Central memory CD8-positive, alpha-beta T cell (primary cell): ENCODE measurements at regions not wholly inside any gene's neighbourhood (a gene's known extent, or its start where the extent isn't known, plus 50 kb on each side); places are given as distances from the start of the nearest gene placed in this dataset.

Source experiments
- ATAC-seq: fragments of 150-1000 bp; cut with Tn5 transposase; replicated peaks from 2 replicates; pipeline ENCODE4 v1.10.0; 2022; ENCODE audit warnings: mild to moderate bottlenecking, moderate FRiP score, moderate number of reproducible peaks; ENCODE audit not compliant: poor library complexity, severe bottlenecking; ENCODE audit errors: extremely low read depth
- DNase-seq, 2 donors: peaks; one replicate each; pipeline ENCODE4 v3.0.0; 2021; ENCODE audit warnings: low spot score in 2 of 2
- H3K27ac Mint-ChIP-seq: one replicate; pipeline ENCODE4 v1.8.0; 2022; ENCODE audit warnings: low read depth, mild to moderate bottlenecking, moderate library complexity, mixed read lengths
- H3K27me3 Mint-ChIP-seq: one replicate; pipeline ENCODE4 v1.8.0; 2022; ENCODE audit warnings: mixed read lengths
- H3K36me3 Mint-ChIP-seq: one replicate; pipeline ENCODE4 v1.8.0; 2022; ENCODE audit warnings: mild to moderate bottlenecking, moderate library complexity, mixed read lengths; ENCODE audit not compliant: insufficient read depth
- H3K4me1 Mint-ChIP-seq: one replicate; pipeline ENCODE4 v1.8.0; 2022; ENCODE audit warnings: mixed read lengths
- H3K4me3 Mint-ChIP-seq: one replicate; pipeline ENCODE4 v1.8.0; 2022; ENCODE audit warnings: mild to moderate bottlenecking, moderate library complexity, mixed read lengths
- H3K9me3 Mint-ChIP-seq: one replicate; pipeline ENCODE4 v1.8.0; 2022; ENCODE audit warnings: mixed read lengths

DNA sequence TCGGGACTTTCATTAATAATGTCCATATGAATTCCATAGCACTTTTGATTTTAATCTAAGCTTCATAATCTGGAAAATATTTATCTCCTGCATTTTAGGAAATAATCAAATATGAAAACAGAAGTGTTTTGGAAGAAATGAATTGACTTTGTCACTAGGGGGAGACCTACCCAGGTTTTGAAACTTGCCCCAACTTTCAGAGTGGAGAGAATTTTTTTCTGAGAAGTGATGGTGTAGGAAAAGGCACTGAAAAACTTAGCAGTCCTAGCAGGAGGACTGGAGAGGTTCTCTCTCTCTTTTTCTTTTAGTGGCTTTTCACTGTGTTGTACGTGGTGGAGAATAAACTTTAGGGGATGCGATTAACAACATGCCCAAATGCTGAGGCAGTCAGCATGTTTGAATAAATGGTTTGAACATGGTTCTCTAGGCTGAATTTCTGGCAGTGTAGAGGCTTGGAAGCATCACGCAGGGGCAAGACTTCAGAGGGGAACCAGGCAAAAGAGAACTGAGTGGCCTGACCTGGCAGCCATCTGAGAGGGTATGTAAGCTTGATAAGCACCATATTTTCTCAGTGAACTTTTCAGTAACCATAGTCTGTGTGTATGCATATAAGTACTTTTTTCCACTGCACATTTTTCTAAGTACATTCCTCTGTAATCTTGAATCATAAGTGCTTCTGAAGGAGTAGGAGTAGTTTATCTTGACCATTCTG lies 68.3 kb upstream of the NEK7 start:
- no peaks in the 10 kb centered on the region for H3K9me3 Mint-ChIP-seq
- no peak for DNase-seq
- no peaks in the 10 kb centered on the region for H3K36me3 Mint-ChIP-seq
- no peak overlapping the region for H3K27ac Mint-ChIP-seq
- H3K4me3 Mint-ChIP-seq, result no peak overlapping the region
- peaks cover 5% of the 10 kb centered on the region for H3K4me1 Mint-ChIP-seq
- ATAC-seq, result no peak
- no peaks in the 10 kb centered on the region for H3K27me3 Mint-ChIP-seq

DNA sequence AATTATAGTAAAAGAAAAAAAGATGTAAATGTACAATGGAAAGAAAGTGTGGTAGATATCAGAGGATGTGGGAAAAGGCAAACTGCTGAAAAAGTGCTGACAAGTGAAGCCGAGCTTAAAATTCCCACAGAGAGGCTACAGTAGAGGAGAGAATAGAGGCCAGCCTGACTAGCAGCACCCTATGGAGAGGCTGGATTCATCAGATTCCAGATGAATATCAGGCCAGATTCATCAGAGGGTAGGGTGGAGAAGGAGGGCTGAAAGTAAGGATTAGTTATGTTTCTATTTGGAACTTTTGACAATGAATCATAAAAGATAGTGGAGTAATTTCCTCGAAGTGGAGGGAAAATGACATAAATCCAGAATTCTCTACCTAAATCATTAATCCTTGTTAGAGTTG lies 60.4 kb upstream of the NEK7 start:
- no peak overlapping the region for H3K27ac Mint-ChIP-seq
- H3K36me3 Mint-ChIP-seq, result peaks cover 1% of the 10 kb centered on the region
- peaks cover 5% of the 10 kb centered on the region for H3K4me1 Mint-ChIP-seq
- H3K27me3 Mint-ChIP-seq, result no peaks in the 10 kb centered on the region
- ATAC-seq (no peak), DNase-seq (no peak)
- H3K4me3 Mint-ChIP-seq, result no peak overlapping the region
- H3K9me3 Mint-ChIP-seq, result no peaks in the 10 kb centered on the region

DNA sequence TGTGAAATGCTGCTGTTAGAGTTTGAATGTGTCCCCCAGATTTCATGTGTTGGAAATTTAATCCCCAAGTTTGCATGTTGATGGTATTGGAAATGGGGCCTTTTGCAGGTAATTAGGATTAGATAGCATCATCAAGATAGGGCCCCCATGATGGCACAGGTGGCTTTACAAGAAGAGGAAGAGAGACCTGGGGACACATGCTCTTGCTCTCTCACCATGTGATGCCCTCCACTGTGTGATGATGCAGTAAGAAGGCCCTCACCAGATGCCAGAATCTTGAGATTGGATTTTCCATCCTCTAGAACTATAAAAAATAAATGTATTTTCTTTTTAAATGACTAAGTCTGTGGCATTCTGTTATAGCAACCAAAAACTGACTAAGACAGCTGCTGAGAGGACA lies 57.0 kb upstream of the NEK7 start:
- H3K27ac Mint-ChIP-seq, result peak overlapping the region; percentile 22
- no peaks in the 10 kb centered on the region for H3K27me3 Mint-ChIP-seq
- peaks cover 4% of the 10 kb centered on the region for H3K36me3 Mint-ChIP-seq
- ATAC-seq, result no peak
- no peak for DNase-seq
- no peak overlapping the region for H3K4me3 Mint-ChIP-seq
- peaks cover 26% of the 10 kb centered on the region for H3K4me1 Mint-ChIP-seq
- no peaks in the 10 kb centered on the region for H3K9me3 Mint-ChIP-seq

DNA sequence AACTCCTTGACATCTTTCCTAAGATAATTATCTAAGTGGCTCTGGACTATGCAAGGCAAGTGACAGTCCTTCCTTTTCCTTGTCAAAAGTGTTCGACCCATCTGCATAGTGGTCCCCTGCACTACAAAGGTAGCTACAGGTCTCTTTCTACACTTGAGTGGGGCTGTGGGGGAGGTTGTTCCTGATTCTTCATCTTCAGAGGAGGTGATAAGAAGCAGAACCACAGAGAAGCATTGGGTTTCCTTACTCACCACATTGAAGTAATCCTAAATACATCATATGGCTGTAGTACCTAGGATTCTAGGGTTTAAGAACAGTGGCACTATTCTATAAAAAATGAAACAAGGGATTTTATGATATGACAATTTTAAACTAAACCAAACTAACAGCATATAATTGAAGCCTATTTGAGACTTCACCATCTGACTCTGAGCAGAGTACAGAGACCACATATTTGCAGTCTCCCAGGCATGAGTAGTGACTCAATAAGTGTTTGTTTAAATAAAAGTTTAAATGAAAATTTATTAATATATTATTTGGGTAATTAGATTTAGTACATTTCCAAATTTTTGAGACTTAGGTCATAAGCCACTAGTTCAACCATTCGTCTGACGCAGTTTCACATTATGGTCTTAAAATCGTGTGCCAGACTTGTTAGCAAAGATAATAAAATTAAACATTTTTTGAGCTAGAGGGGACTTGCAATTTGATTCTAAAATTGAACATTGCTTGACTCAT lies 54.9 kb upstream of the NEK7 start:
- Mint-ChIP-seq H3K27ac (peak overlapping the region; percentile 36), H3K9me3 (no peaks in the 10 kb centered on the region), H3K4me3 (peak overlapping the region; percentile 46), H3K4me1 (peaks cover 26% of the 10 kb centered on the region), H3K27me3 (no peaks in the 10 kb centered on the region), H3K36me3 (peaks cover 4% of the 10 kb centered on the region)
- DNase-seq, result no peak
- peak; percentile 55 for ATAC-seq

DNA sequence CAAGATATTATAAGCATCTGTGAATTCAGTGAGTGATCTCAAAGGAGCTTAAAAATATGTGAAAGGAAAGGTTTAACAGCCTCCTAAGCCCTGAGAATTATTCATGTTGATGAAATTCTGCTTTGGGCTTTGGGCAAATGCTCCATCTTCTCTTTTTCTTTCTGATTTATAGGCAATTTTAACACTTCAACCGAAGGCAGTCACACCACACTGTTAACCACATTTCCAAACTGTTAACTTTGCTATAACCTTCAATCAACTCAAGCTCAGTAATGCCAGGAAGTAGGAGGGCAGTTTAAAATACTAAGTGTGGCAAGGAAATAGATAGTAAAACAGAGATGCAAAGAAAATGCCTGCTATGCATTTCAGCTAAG lies 54.4 kb upstream of the NEK7 start:
- peak; percentile 93 for ATAC-seq
- H3K36me3 Mint-ChIP-seq, result peaks cover 3% of the 10 kb centered on the region
- no peaks in the 10 kb centered on the region for H3K27me3 Mint-ChIP-seq
- peak in 1 of 2 donors; percentile 28 for DNase-seq
- H3K4me3 Mint-ChIP-seq, result peak overlapping the region; percentile 46
- H3K4me1 Mint-ChIP-seq, result peaks cover 26% of the 10 kb centered on the region
- H3K27ac Mint-ChIP-seq, result peak overlapping the region; percentile 36
- H3K9me3 Mint-ChIP-seq, result no peaks in the 10 kb centered on the region

DNA sequence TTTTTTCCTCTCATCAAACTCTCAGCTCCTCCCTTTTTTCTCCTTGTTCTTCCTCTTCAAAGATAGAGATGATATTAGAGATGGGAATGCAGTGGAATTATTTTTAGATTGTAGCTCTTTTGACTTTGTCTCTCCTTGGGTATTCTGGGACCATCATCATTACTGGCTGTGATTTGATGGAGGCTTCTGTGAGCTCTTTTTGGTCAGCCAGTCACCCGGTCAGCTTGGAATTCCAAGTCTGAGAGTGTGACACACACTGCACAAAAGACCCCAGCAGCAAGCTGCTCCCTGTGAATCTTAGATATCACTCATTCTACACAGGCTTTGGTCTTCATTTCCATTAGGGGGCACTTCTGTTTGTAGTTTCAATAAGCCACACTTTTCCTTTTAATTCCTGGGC lies 51.6 kb upstream of the NEK7 start:
- H3K4me3 Mint-ChIP-seq, result no peak overlapping the region

DNA sequence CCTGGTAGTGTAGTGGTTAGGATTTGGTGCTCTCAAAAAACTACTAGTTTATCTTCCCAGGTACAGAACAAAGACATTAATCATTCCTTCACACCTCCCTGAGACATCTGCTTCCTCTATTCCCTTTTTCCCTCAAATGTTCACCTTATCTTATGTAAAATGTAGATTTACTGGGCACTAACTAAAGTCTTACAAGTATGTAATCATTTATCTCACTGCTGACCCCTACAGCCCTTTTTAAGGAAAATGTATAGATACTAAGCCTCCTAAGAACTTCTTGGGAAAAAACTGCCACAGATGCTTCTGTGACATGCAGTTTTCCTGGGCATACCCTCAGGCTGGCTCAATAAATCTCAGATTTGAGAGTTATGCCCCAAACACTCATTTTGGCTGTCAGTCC lies 50.8 kb upstream of the NEK7 start:
- no peaks in the 10 kb centered on the region for H3K27me3 Mint-ChIP-seq
- H3K27ac Mint-ChIP-seq, result no peak overlapping the region

More for the DNA sequence above, 51.6 kb upstream of the NEK7 start:
- no peaks in the 10 kb centered on the region for H3K27me3 Mint-ChIP-seq
- peaks cover 26% of the 10 kb centered on the region for H3K4me1 Mint-ChIP-seq
- ATAC-seq (no peak), DNase-seq (no peak)
- H3K9me3 Mint-ChIP-seq, result no peaks in the 10 kb centered on the region
- no peak overlapping the region for H3K27ac Mint-ChIP-seq
- peaks cover 3% of the 10 kb centered on the region for H3K36me3 Mint-ChIP-seq

More for the DNA sequence above, 50.8 kb upstream of the NEK7 start:
- DNase-seq (no peak), ATAC-seq (no peak)
- Mint-ChIP-seq H3K36me3 (peaks cover 3% of the 10 kb centered on the region), H3K4me1 (peaks cover 25% of the 10 kb centered on the region), H3K9me3 (no peaks in the 10 kb centered on the region), H3K4me3 (no peak overlapping the region)
